NCI-H1694 treated with DMSO at 0.1 percent for 48 hours (cell line): ENCODE measurements at regions not wholly inside any gene's neighbourhood (a gene's known extent, or its start where the extent isn't known, plus 50 kb on each side); places are given as distances from the start of the nearest gene placed in this dataset.

Source experiments
- DNase-seq: peaks from one replicate; lab custom pipeline; 2025; lab: John Stamatoyannopoulos, UW

- DNase-seq, result no peak
Measured at GRCh38 chr14:48874711-48875110, 711.5 kb downstream of the RPS29 start.

DNA sequence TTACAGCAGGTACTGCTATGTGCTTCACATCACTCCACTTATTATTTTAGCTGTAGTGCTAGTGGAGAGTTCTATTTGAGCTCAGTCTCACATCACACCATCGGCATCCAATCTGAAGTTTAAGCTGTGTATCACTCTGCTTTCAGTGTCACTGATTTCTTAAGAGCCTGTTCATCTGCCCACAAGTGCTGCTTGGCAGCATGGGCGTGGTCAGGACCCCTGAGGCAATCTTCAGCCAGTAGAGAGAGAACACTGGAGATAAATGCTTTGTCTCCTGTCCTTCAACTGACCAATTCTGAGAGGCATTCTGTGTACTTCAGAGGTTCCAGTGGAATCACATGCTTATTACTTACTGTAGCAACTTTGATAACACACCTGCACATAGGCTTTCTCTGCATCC is 728.8 kb downstream of the RPS29 start:
- no peak for DNase-seq

- no peak for DNase-seq
Measured at GRCh38 chr14:48853159-48853558, 733.0 kb downstream of the RPS29 start.

DNA sequence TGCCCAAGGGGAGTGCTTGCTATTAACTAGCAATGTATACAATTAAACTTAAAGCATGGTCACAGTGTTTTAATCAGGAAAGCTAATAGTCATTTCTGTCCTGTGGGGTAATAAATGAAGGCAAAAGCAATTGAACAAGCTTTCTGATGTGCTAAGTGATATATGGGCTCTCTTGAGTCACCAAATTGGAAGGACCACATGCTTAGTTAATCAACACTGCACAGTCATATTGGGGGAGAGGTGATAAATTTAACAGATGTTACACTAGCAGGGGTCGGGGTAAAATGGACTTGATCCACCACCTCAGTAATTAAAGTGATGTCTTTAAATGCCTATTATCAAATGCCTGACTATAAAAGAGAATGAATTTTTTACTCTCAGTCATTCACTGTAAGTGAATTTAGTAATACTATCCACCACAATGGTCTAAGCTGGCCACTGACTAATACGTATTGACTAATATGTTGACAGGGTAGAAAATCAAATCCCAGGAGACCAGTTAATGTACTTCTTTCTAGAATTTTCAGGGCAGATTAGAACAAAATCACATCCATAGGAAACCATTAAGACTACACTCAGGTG is 736.3 kb downstream of the RPS29 start:
- no peak for DNase-seq

GRCh38 chr14:48842785-48843184 is 743.4 kb downstream of the RPS29 start:
- no peak for DNase-seq

DNA sequence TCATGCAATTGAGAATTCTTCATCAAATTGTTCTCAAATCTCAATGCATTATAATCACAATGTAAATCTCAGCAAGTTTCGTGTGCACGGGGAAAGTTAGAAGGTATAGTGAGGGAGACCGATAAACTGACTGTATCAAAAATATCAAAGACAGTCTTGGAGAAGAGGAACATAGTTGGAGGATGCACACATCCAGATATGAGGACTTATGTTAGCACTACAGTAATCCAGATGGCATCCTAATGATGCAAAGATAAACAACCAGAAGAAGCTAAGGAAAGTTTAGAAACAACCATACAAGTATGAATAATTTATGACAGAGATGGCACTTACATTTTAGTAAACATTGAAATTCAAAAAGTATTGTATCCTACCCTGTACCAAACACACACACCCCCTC is 760.1 kb downstream of the RPS29 start:
- no peak for DNase-seq

DNA sequence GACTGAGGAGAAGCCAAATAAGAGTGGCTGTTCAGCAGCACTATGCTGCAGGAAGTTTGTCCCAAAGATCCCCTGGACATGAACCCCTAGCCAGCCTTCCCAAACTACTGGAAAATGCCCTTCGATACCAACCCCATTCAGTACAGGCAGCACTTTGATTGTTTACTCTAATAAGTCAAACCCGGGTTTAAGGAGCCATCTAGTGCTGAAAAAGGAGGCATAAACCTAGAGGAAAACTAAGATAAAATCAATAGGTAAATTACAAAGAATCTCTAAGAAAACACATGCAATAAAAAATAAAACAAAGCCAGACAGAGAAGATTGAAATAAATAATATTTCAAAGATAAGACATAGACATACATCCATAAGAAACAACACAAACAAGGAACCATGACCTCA is 771.6 kb downstream of the RPS29 start:
- no peak for DNase-seq

GRCh38 chr14:48805315-48805714 is 780.9 kb downstream of the RPS29 start:
- no peak for DNase-seq

DNA sequence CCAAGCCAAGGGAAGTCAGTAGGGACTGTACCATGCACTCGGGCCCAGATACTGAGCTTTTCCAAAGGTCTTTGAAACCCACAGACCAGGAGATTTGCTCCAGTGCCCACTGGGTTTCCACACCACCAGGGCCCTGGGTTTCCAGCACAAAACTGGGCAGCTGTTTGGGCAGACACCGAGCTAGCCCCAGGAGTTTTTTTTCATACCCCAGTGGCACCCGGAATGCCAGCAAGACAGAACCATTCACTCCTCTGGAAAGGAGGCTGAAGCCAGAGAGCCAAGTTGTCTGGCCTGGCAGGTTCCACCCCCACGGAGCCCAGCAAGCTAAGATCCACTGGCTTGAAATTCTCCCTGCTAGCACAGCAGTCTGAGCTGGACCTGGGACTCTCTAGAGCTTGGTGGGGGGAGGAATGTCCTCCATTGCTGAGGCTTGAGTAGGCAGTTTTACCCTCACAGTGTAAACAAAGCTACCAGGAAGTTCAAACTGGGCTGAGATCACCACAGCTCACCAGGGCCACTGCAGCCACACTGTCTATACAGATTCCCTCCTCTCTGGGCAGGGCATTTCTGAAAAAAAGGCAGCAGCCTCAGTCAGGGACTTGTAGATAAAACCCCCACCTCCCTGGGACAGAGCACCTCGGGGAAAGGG is 793.7 kb downstream of the RPS29 start:
- DNase-seq, result no peak

GRCh38 chr14:48788771-48789170 is 797.4 kb downstream of the RPS29 start:
- no peak for DNase-seq

- no peak for DNase-seq
Measured at GRCh38 chr14:48786498-48786897, 799.7 kb downstream of the RPS29 start.

GRCh38 chr14:48771717-48772116 is 814.5 kb downstream of the RPS29 start:
- DNase-seq, result no peak

- DNase-seq, result no peak
Measured at GRCh38 chr14:48751293-48751692, 834.9 kb downstream of the RPS29 start.

- DNase-seq, result no peak
Measured at GRCh38 chr14:48748151-48748675, 838.0 kb downstream of the RPS29 start.

DNA sequence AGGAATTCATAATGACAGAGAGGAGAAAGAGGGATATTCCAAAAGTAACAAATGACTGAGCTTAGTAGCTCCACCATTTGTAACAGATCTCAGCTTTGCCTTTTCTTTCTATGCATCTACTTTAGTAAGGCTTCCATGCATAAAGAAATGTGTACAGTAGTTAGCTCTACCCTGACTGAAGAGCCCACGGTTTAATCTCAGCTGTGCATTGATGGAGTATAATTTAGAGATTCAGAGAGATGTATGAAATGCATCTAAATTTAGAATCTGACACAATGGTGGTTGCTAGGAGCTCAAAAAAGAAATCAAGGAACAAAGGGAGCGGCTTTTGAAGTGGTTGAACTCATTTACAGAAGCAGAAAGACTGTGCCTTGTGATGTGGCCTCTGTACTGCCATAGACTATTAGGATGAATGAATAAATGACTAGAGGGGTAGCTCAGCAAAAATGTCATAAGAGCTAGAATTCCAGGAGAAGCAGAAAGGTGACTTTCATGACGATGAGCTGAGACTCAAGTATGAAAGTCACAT is 838.6 kb downstream of the RPS29 start:
- no peak for DNase-seq

DNA sequence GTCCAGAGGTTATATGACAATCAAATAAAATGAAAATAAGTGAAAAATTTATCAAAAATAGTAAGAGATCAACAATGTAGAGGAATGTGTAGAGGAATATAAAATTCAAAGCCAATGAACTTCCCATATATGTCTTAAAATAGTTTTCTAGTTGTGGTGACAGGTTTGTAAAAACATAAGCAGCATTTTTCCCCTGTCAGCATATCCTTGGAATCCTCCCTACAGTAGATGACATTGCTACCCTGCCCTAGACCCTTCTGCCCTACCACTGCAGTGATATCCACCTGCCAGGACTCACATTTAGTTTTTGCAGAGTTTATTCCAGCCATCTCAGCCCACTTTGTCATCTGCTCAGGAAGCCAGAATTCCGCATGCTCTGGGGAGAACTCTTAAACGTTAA is 842.0 kb downstream of the RPS29 start:
- no peak for DNase-seq

DNA sequence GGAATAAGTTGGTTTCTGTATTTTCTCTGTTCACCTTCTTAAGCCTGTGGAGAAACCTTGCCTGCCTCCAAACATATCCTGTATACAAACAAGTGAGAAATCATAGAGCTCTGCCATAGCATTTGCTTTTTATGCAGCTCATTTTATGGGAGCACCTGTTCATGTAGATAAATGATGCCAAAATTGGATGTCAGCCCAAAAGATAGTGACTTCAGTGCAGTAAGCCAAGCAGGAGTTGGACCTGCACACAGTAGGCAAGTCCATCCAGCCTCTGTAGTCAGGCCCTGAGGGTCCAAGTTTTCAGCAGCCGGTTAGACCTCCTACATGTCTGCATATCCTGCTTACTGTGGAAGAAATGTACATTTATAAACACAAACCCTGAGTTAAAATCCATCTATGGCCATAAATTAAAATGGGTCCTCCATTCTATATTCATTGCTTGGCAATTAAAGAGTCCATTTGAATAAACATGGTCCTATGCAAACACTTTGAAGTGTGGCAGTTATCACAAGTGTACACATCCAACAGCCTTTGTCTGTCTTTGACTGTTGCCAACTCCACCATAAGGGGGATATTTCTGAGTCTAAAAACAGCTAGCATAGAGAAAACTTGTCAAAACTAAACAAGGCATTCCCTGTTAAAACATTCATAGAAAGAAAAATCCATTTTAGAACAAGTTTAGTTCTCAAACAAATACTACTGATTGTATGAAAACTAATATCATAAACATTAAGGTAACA is 847.8 kb downstream of the RPS29 start:
- DNase-seq, result no peak

DNA sequence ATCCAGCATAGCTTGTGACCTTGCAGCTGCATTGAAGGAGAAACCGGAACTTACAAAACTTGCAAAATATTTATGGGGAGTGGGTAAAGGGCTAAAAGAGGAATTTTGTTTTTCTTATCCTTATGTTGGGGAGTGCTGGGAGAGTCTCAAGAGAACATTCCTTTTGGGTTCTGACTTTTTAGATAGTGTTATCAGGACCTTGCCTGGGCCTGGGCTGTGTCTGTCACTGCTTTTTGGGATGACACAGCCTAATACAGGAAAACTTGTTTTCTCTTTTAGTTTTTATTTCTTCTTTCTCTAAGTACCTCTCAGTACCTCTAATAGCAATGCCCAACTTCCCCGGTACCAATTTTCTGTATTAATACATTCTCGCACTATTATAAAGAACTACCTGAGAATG is 850.6 kb downstream of the RPS29 start:
- DNase-seq, result no peak

DNA sequence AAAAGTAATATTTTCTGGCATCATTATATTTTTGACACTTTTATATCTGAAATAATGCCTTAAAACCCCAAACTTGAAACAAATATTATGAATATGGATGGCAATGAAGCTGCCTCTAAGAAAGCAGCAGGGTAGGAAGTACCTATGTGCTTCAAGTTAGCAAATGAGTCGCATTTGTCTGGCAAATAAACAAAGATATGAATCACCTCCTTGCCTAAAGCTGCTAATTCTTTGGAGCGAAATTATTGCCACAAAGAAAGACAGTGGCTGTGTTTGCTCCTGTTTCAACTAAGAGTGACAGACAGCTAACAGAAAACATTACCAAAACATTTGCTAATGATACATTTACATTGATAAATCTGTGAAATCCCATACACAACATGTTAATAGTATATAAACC is 854.9 kb downstream of the RPS29 start:
- DNase-seq, result no peak

GRCh38 chr14:48726080-48726642 is 860.0 kb downstream of the RPS29 start:
- DNase-seq, result no peak

- no peak for DNase-seq
Measured at GRCh38 chr14:48725051-48725734, 861.0 kb downstream of the RPS29 start.

- DNase-seq, result no peak
Measured at GRCh38 chr14:48723841-48724495, 862.2 kb downstream of the RPS29 start.
